Fibroblast of the aortic adventitia (primary cell): ENCODE measurements at regions not wholly inside any gene's neighbourhood (a gene's known extent, or its start where the extent isn't known, plus 50 kb on each side); places are given as distances from the start of the nearest gene placed in this dataset.

Experiments
- DNase-seq: peaks from one replicate; pipeline ENCODE4 v3.0.0-alpha.2; 2010; ENCODE audit warnings: low read depth
- H3K4me3 ChIP-seq: 2 replicates; pipeline ENCODE4 v1.5.1; 2011; ENCODE audit warnings: low read depth, mild to moderate bottlenecking, control low read depth, low read length, moderate library complexity
- CTCF ChIP-seq: IDR thresholded peaks from 2 replicates; pipeline ENCODE4 v1.5.1; 2011; ENCODE audit warnings: mild to moderate bottlenecking, low read length, control low read depth, inconsistent platforms; ENCODE audit not compliant: insufficient read depth

- DNase-seq: no peak
- H3K4me3 ChIP-seq: no peak overlapping the region
- TF ChIP-seq CTCF: no peak
Observed at GRCh38 chr18:24560511-24560981, 100.1 kb downstream of the HRH4 start.

- no peak for TF ChIP-seq CTCF
- DNase-seq: no peak
- H3K4me3 ChIP-seq: no peak overlapping the region
Observed at GRCh38 chr18:24561369-24561965, 101.0 kb downstream of the HRH4 start.

GRCh38 chr18:24567199-24567598 is 106.8 kb downstream of the HRH4 start:
- TF ChIP-seq CTCF: no peak
- H3K4me3 ChIP-seq: no peak overlapping the region
- peak; percentile 13 for DNase-seq

- no peak overlapping the region for H3K4me3 ChIP-seq
- DNase-seq: no peak
- no peak for TF ChIP-seq CTCF
Observed at GRCh38 chr18:24570716-24571115, 110.3 kb downstream of the HRH4 start.

GRCh38 chr18:24582771-24583170 is 122.3 kb downstream of the HRH4 start:
- no peak for DNase-seq
- no peak overlapping the region for H3K4me3 ChIP-seq
- TF ChIP-seq CTCF: no peak

- H3K4me3 ChIP-seq: no peak overlapping the region
- no peak for TF ChIP-seq CTCF
- DNase-seq: no peak
Observed at GRCh38 chr18:24584205-24584604, 123.8 kb downstream of the HRH4 start.

- no peak for DNase-seq
- no peak for TF ChIP-seq CTCF
- no peak overlapping the region for H3K4me3 ChIP-seq
Observed at GRCh38 chr18:24584813-24585212, 124.4 kb downstream of the HRH4 start.
